ENCODE measurements at regions not wholly inside any gene's neighbourhood (a gene's known extent, or its start where the extent isn't known, plus 50 kb on each side); places are given as distances from the start of the nearest gene placed in this dataset.

GRCh38 chr20:12156252-12156651, 238.6 kb downstream of the BTBD3 start:
- TF ChIP-seq, protein P1, sequence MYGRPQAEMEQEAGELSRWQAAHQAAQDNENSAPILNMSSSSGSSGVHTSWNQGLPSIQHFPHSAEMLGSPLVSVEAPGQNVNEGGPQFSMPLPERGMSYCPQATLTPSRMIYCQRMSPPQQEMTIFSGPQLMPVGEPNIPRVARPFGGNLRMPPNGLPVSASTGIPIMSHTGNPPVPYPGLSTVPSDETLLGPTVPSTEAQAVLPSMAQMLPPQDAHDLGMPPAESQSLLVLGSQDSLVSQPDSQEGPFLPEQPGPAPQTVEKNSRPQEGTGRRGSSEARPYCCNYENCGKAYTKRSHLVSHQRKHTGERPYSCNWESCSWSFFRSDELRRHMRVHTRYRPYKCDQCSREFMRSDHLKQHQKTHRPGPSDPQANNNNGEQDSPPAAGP (tag by site-specific recombination; IDR thresholded peaks at IDR 0.05) = no peak
- no peak for TF ChIP-seq ZSCAN5A (tag by site-specific recombination; IDR thresholded peaks at IDR 0.05)
- TF ChIP-seq ZNF707 (tag by site-specific recombination; IDR thresholded peaks at IDR 0.05) = no peak
- TF ChIP-seq, protein P2, sequence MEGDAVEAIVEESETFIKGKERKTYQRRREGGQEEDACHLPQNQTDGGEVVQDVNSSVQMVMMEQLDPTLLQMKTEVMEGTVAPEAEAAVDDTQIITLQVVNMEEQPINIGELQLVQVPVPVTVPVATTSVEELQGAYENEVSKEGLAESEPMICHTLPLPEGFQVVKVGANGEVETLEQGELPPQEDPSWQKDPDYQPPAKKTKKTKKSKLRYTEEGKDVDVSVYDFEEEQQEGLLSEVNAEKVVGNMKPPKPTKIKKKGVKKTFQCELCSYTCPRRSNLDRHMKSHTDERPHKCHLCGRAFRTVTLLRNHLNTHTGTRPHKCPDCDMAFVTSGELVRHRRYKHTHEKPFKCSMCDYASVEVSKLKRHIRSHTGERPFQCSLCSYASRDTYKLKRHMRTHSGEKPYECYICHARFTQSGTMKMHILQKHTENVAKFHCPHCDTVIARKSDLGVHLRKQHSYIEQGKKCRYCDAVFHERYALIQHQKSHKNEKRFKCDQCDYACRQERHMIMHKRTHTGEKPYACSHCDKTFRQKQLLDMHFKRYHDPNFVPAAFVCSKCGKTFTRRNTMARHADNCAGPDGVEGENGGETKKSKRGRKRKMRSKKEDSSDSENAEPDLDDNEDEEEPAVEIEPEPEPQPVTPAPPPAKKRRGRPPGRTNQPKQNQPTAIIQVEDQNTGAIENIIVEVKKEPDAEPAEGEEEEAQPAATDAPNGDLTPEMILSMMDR (tag by site-specific recombination; IDR thresholded peaks at IDR 0.05) = no peak
- no peak for TF ChIP-seq KLF7 (tag by site-specific recombination; IDR thresholded peaks at IDR 0.05; ENCODE audit: borderline replicate concordance)
- no peak for TF ChIP-seq ZNF549 (tag by site-specific recombination; IDR thresholded peaks at IDR 0.05)
- TF ChIP-seq PBX3 (CRISPR knock-in tag; IDR thresholded peaks at IDR 0.05) = no peak
- TF ChIP-seq TCF7L2 (IDR thresholded peaks at IDR 0.05; ENCODE audit: borderline replicate concordance, low read depth, low read length) = no peak
- TF ChIP-seq, protein P3, sequence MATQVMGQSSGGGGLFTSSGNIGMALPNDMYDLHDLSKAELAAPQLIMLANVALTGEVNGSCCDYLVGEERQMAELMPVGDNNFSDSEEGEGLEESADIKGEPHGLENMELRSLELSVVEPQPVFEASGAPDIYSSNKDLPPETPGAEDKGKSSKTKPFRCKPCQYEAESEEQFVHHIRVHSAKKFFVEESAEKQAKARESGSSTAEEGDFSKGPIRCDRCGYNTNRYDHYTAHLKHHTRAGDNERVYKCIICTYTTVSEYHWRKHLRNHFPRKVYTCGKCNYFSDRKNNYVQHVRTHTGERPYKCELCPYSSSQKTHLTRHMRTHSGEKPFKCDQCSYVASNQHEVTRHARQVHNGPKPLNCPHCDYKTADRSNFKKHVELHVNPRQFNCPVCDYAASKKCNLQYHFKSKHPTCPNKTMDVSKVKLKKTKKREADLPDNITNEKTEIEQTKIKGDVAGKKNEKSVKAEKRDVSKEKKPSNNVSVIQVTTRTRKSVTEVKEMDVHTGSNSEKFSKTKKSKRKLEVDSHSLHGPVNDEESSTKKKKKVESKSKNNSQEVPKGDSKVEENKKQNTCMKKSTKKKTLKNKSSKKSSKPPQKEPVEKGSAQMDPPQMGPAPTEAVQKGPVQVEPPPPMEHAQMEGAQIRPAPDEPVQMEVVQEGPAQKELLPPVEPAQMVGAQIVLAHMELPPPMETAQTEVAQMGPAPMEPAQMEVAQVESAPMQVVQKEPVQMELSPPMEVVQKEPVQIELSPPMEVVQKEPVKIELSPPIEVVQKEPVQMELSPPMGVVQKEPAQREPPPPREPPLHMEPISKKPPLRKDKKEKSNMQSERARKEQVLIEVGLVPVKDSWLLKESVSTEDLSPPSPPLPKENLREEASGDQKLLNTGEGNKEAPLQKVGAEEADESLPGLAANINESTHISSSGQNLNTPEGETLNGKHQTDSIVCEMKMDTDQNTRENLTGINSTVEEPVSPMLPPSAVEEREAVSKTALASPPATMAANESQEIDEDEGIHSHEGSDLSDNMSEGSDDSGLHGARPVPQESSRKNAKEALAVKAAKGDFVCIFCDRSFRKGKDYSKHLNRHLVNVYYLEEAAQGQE (tag by site-specific recombination; IDR thresholded peaks at IDR 0.05) = no peak
- no peak for TF ChIP-seq ZNF362 (tag by site-specific recombination; IDR thresholded peaks at IDR 0.05)
- TF ChIP-seq, protein P4, sequence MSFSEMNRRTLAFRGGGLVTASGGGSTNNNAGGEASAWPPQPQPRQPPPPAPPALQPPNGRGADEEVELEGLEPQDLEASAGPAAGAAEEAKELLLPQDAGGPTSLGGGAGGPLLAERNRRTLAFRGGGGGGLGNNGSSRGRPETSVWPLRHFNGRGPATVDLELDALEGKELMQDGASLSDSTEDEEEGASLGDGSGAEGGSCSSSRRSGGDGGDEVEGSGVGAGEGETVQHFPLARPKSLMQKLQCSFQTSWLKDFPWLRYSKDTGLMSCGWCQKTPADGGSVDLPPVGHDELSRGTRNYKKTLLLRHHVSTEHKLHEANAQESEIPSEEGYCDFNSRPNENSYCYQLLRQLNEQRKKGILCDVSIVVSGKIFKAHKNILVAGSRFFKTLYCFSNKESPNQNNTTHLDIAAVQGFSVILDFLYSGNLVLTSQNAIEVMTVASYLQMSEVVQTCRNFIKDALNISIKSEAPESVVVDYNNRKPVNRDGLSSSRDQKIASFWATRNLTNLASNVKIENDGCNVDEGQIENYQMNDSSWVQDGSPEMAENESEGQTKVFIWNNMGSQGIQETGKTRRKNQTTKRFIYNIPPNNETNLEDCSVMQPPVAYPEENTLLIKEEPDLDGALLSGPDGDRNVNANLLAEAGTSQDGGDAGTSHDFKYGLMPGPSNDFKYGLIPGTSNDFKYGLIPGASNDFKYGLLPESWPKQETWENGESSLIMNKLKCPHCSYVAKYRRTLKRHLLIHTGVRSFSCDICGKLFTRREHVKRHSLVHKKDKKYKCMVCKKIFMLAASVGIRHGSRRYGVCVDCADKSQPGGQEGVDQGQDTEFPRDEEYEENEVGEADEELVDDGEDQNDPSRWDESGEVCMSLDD (tag by site-specific recombination; IDR thresholded peaks at IDR 0.05) = no peak
- no peak for TF ChIP-seq MEIS1 (CRISPR knock-in tag; IDR thresholded peaks at IDR 0.05; ENCODE audit: borderline replicate concordance)
- TF ChIP-seq ZBTB8A (tag by site-specific recombination; IDR thresholded peaks at IDR 0.05) = no peak
- TF ChIP-seq PATZ1 (tag by site-specific recombination; IDR thresholded peaks at IDR 0.05) = no peak
